Central memory CD8-positive, alpha-beta T cell (primary cell): ENCODE measurements at regions not wholly inside any gene's neighbourhood (a gene's known extent, or its start where the extent isn't known, plus 50 kb on each side); places are given as distances from the start of the nearest gene placed in this dataset.
A peak's percentile ranks its signal among the peaks of the same experiment; 100 is the strongest.

Experiments used
- ATAC-seq: fragments of 150-1000 bp; cut with Tn5 transposase; replicated peaks from 2 replicates; pipeline ENCODE4 v1.10.0; 2022; ENCODE audit warnings: mild to moderate bottlenecking, moderate FRiP score, moderate number of reproducible peaks; ENCODE audit not compliant: poor library complexity, severe bottlenecking; ENCODE audit errors: extremely low read depth
- DNase-seq, 2 donors: peaks; one replicate each; pipeline ENCODE4 v3.0.0; 2021; ENCODE audit warnings: low spot score in 2 of 2
- H3K27ac Mint-ChIP-seq: one replicate; pipeline ENCODE4 v1.8.0; 2022; ENCODE audit warnings: low read depth, mild to moderate bottlenecking, moderate library complexity, mixed read lengths
- H3K27me3 Mint-ChIP-seq: one replicate; pipeline ENCODE4 v1.8.0; 2022; ENCODE audit warnings: mixed read lengths
- H3K36me3 Mint-ChIP-seq: one replicate; pipeline ENCODE4 v1.8.0; 2022; ENCODE audit warnings: mild to moderate bottlenecking, moderate library complexity, mixed read lengths; ENCODE audit not compliant: insufficient read depth
- H3K4me1 Mint-ChIP-seq: one replicate; pipeline ENCODE4 v1.8.0; 2022; ENCODE audit warnings: mixed read lengths
- H3K4me3 Mint-ChIP-seq: one replicate; pipeline ENCODE4 v1.8.0; 2022; ENCODE audit warnings: mild to moderate bottlenecking, moderate library complexity, mixed read lengths
- H3K9me3 Mint-ChIP-seq: one replicate; pipeline ENCODE4 v1.8.0; 2022; ENCODE audit warnings: mixed read lengths

GRCh38 chr20:16801919-16802651, 53.9 kb downstream of the OTOR start:
- DNase-seq (peak in 1 of 2 donors; percentile 11), ATAC-seq (no peak)
- no peak overlapping the region for H3K27ac Mint-ChIP-seq
- no peak overlapping the region for H3K4me3 Mint-ChIP-seq
- H3K27me3 Mint-ChIP-seq, result peaks cover 83% of the 10 kb centered on the region
- H3K4me1 Mint-ChIP-seq, result no peaks in the 10 kb centered on the region
- no peaks in the 10 kb centered on the region for H3K9me3 Mint-ChIP-seq
- no peaks in the 10 kb centered on the region for H3K36me3 Mint-ChIP-seq

- Mint-ChIP-seq H3K27me3 (peaks cover 83% of the 10 kb centered on the region), H3K4me3 (no peak overlapping the region), H3K36me3 (no peaks in the 10 kb centered on the region), H3K27ac (no peak overlapping the region), H3K4me1 (no peaks in the 10 kb centered on the region), H3K9me3 (no peaks in the 10 kb centered on the region)
- DNase-seq (no peak), ATAC-seq (no peak)
Observed at GRCh38 chr20:16802652-16802935, 54.4 kb downstream of the OTOR start.

GRCh38 chr20:16803965-16804792, 56.0 kb downstream of the OTOR start:
- ATAC-seq, result no peak
- no peaks in the 10 kb centered on the region for H3K9me3 Mint-ChIP-seq
- no peaks in the 10 kb centered on the region for H3K4me1 Mint-ChIP-seq
- no peak overlapping the region for H3K4me3 Mint-ChIP-seq
- no peak for DNase-seq
- H3K27ac Mint-ChIP-seq, result no peak overlapping the region
- H3K27me3 Mint-ChIP-seq, result peaks cover 85% of the 10 kb centered on the region
- no peaks in the 10 kb centered on the region for H3K36me3 Mint-ChIP-seq

GRCh38 chr20:16804793-16805187, 56.6 kb downstream of the OTOR start:
- Mint-ChIP-seq H3K27me3 (peaks cover 88% of the 10 kb centered on the region), H3K4me1 (no peaks in the 10 kb centered on the region), H3K4me3 (no peak overlapping the region), H3K27ac (no peak overlapping the region), H3K9me3 (no peaks in the 10 kb centered on the region), H3K36me3 (no peaks in the 10 kb centered on the region)
- no peak for ATAC-seq
- DNase-seq, result no peak

- Mint-ChIP-seq H3K27ac (no peak overlapping the region), H3K9me3 (no peaks in the 10 kb centered on the region), H3K4me1 (no peaks in the 10 kb centered on the region), H3K36me3 (no peaks in the 10 kb centered on the region), H3K27me3 (peaks cover 86% of the 10 kb centered on the region), H3K4me3 (no peak overlapping the region)
- DNase-seq (no peak), ATAC-seq (no peak)
Observed at GRCh38 chr20:16806061-16806460, 57.9 kb downstream of the OTOR start.

- Mint-ChIP-seq H3K27ac (no peak overlapping the region), H3K4me1 (no peaks in the 10 kb centered on the region), H3K36me3 (no peaks in the 10 kb centered on the region), H3K9me3 (no peaks in the 10 kb centered on the region), H3K27me3 (peaks cover 83% of the 10 kb centered on the region), H3K4me3 (no peak overlapping the region)
- ATAC-seq, result no peak
- no peak for DNase-seq
Observed at GRCh38 chr20:16806886-16807285, 58.7 kb downstream of the OTOR start.

GRCh38 chr20:16808796-16809195, 60.6 kb downstream of the OTOR start:
- DNase-seq, result no peak
- Mint-ChIP-seq H3K4me3 (no peak overlapping the region), H3K27me3 (peaks cover 64% of the 10 kb centered on the region), H3K27ac (no peak overlapping the region), H3K4me1 (no peaks in the 10 kb centered on the region), H3K36me3 (no peaks in the 10 kb centered on the region), H3K9me3 (no peaks in the 10 kb centered on the region)
- no peak for ATAC-seq

GRCh38 chr20:16810216-16810615, 62.1 kb downstream of the OTOR start:
- Mint-ChIP-seq H3K4me3 (no peak overlapping the region), H3K27ac (no peak overlapping the region), H3K27me3 (peaks cover 49% of the 10 kb centered on the region), H3K4me1 (no peaks in the 10 kb centered on the region), H3K9me3 (no peaks in the 10 kb centered on the region), H3K36me3 (no peaks in the 10 kb centered on the region)
- ATAC-seq, result no peak
- DNase-seq, result no peak

- no peak for ATAC-seq
Observed at GRCh38 chr20:16816192-16816591, 68.0 kb downstream of the OTOR start.

GRCh38 chr20:16819483-16819882, 71.3 kb downstream of the OTOR start:
- Mint-ChIP-seq H3K4me3 (no peak overlapping the region), H3K9me3 (no peaks in the 10 kb centered on the region), H3K27ac (no peak overlapping the region), H3K36me3 (no peaks in the 10 kb centered on the region), H3K27me3 (peaks cover 46% of the 10 kb centered on the region), H3K4me1 (no peaks in the 10 kb centered on the region)
- ATAC-seq (no peak), DNase-seq (no peak)

More at GRCh38 chr20:16816192-16816591, 68.0 kb downstream of the OTOR start:
- no peaks in the 10 kb centered on the region for H3K36me3 Mint-ChIP-seq
- H3K27me3 Mint-ChIP-seq, result peaks cover 13% of the 10 kb centered on the region
- no peak for DNase-seq
- no peaks in the 10 kb centered on the region for H3K4me1 Mint-ChIP-seq
- no peak overlapping the region for H3K4me3 Mint-ChIP-seq
- no peak overlapping the region for H3K27ac Mint-ChIP-seq
- no peaks in the 10 kb centered on the region for H3K9me3 Mint-ChIP-seq

GRCh38 chr20:16821211-16822089, 73.3 kb downstream of the OTOR start:
- Mint-ChIP-seq H3K9me3 (no peaks in the 10 kb centered on the region), H3K4me3 (no peak overlapping the region), H3K4me1 (no peaks in the 10 kb centered on the region), H3K27me3 (peaks cover 59% of the 10 kb centered on the region), H3K27ac (no peak overlapping the region), H3K36me3 (no peaks in the 10 kb centered on the region)
- no peak for DNase-seq
- ATAC-seq, result no peak

GRCh38 chr20:16824664-16825063, 76.5 kb downstream of the OTOR start:
- H3K36me3 Mint-ChIP-seq, result no peaks in the 10 kb centered on the region
- no peak for DNase-seq
- H3K9me3 Mint-ChIP-seq, result no peaks in the 10 kb centered on the region
- peaks cover 47% of the 10 kb centered on the region for H3K27me3 Mint-ChIP-seq
- H3K27ac Mint-ChIP-seq, result no peak overlapping the region
- ATAC-seq, result no peak
- H3K4me3 Mint-ChIP-seq, result no peak overlapping the region
- no peaks in the 10 kb centered on the region for H3K4me1 Mint-ChIP-seq
